ENCODE measurements at regions not wholly inside any gene's neighbourhood (a gene's known extent, or its start where the extent isn't known, plus 50 kb on each side); places are given as distances from the start of the nearest gene placed in this dataset.

- Histone ChIP-seq H3K23me2 (ENCODE audit: low read depth, low read length) (peaks cover 18% of the 10 kb centered on the region; the same call in 1 of the 2 replicates), H3K9me3 (ENCODE audit: insufficient read depth in 2 of 2, low read depth in 1 of 2, low read length in 1 of 2) (peaks cover 0 to 2% of the 10 kb centered on the region in 2 experiments; a peak in 2 of 4 replicates), H3K4ac (replicated peaks; ENCODE audit: insufficient read length, low read depth, low read length) (no peak overlapping the region), H3K4me3 (ENCODE audit: extremely low read depth in 1 of 4, insufficient read depth in 2 of 4, low read depth in 3 of 4, low read length in 4 of 4) (no peak overlapping the region), H3K79me2 (ENCODE audit: control insufficient read depth in 1 of 2, insufficient read depth in 2 of 2, low read length in 2 of 2) (no peaks in the 10 kb centered on the region), H3K27me3 (replicated peaks in 1 of 4; ENCODE audit: control insufficient read depth in 3 of 4, extremely low read depth in 1 of 4, insufficient read depth in 3 of 4, low read length in 3 of 4) (no peaks in the 10 kb centered on the region), H4K91ac (replicated peaks; ENCODE audit: insufficient read length, low read length) (no peak overlapping the region), H4K5ac (ENCODE audit: insufficient read length, low read depth, low read length) (no peak overlapping the region), H4K8ac (ENCODE audit: extremely low read depth, insufficient read depth, low read length) (no peak overlapping the region), H2AFZ (ENCODE audit: low read length) (no peak overlapping the region), H3K14ac (ENCODE audit: insufficient read length) (no peak overlapping the region), H3K23ac (ENCODE audit: insufficient read length) (no peak overlapping the region), H2BK12ac (ENCODE audit: low read depth, low read length) (no peak overlapping the region), H3K56ac (replicated peaks; ENCODE audit: insufficient read length, low read depth, low read length) (no peak overlapping the region), H4K20me1 (replicated peaks in 1 of 2; ENCODE audit: control insufficient read depth in 1 of 2, insufficient read depth in 2 of 2, low read length in 2 of 2) (peaks cover 0 to 12% of the 10 kb centered on the region in 2 experiments), H3K4me2 (ENCODE audit: insufficient read depth in 1 of 2, low read depth in 2 of 2, low read length in 2 of 2) (no peak overlapping the region), H3K36me3 (ENCODE audit: control insufficient read depth in 2 of 4, insufficient read depth in 4 of 4, low read length in 3 of 4) (no peaks in the 10 kb centered on the region), H2BK5ac (ENCODE audit: low read depth, low read length) (no peak overlapping the region), H2BK120ac (replicated peaks; ENCODE audit: low read depth, low read length) (no peak overlapping the region), H2AK5ac (ENCODE audit: low read depth, low read length) (no peak overlapping the region), H3K79me1 (ENCODE audit: low read depth, low read length) (no peaks in the 10 kb centered on the region; the same call in none of the 2 replicates), H2BK15ac (ENCODE audit: low read length) (no peak overlapping the region), H3K4me1 (replicated peaks in 1 of 4; ENCODE audit: control insufficient read depth in 3 of 4, insufficient read depth in 4 of 4, low read length in 3 of 4) (no peaks in the 10 kb centered on the region), H2BK20ac (ENCODE audit: low read length) (no peak overlapping the region), H3K27ac (ENCODE audit: low read depth, low read length) (no peak overlapping the region), H3K18ac (ENCODE audit: extremely low read depth, low read length) (no peak overlapping the region), H3K9ac (replicated peaks in 1 of 4; ENCODE audit: extremely low read depth in 1 of 4, low read depth in 3 of 4, low read length in 3 of 4) (no peak overlapping the region)
- ChIA-PET POLR2A (ENCODE audit: partially characterized antibody) (no interaction called here), CTCF (ENCODE audit: partially characterized antibody) (interaction anchor here (1.1 kb wide), 1 partner anchor 95 kb away, joined by 3 read pairs; no protein-coding TSS in a partner anchor)
- FAIRE-seq: no peak
- 98% methylated on average over 2 of the region's 2 CpGs; no CpG with 5 or more reads in 1 of the 2 experiments for WGBS, 2 experiments (ENCODE audit: extremely low coverage in 1 of 2, insufficient coverage in 1 of 2, insufficient read length in 1 of 2, insufficient replicate concordance in 2 of 2, low coverage in 1 of 2, low lambda C conversion rate in 2 of 2, missing lambda C conversion rate in 1 of 2)
- TF ChIP-seq FOSL1 (IDR thresholded peaks at IDR 0.05; ENCODE audit: insufficient read depth, low read depth, low read length) (no peak), EZH2 (IDR thresholded peaks at IDR 0.05; ENCODE audit: low read depth, low read length, severe bottlenecking) (no peak), TCF12 (IDR thresholded peaks at IDR 0.05; ENCODE audit: low read depth, low read length) (no peak), CTCF (IDR thresholded peaks at IDR 0.05; ENCODE audit: control extremely low read depth in 1 of 3, insufficient read depth in 1 of 3, low read depth in 1 of 3, low read length in 3 of 3) (no peak)
- no peak for DNase-seq (ENCODE audit: low read depth in 1 of 2, low spot score in 2 of 2)
Observed at GRCh38 chr9:88673886-88674285, 138.9 kb downstream of the NXNL2 start.

All from H1 (cell line).